HCT116 (cell line): ENCODE measurements at regions not wholly inside any gene's neighbourhood (a gene's known extent, or its start where the extent isn't known, plus 50 kb on each side); places are given as distances from the start of the nearest gene placed in this dataset.

Source experiments
- ATAC-seq: fragments of 200-7000 bp; cut with Tn5 transposase; 2 replicates; pipeline ENCODE4 v1.9.1; 2020; ENCODE audit warnings: mild to moderate bottlenecking, moderate library complexity
- BruUV-seq: library from RNA; stranded (reverse); fragments of 400-500 nt; replicated peaks from 2 replicates; lab custom pipeline; 2021; lab: Mats Ljungman, UMichigan
- CTCF ChIA-PET: fragments of 300-600 bp; sonication (Branson Sonifier 250); formaldehyde crosslinking; loops from one replicate; lab custom pipeline; 2021; ENCODE audit warnings: antibody characterized with exemption; lab: Charles Lee
- POLR2A ChIA-PET: fragments of 300-600, 350-600 bp; sonication (Branson Sonifier 250); formaldehyde crosslinking; loops from one replicate; lab custom pipeline; 2021; ENCODE audit warnings: antibody characterized with exemption; lab: Charles Lee
- RAD21 ChIA-PET, 2 experiments: fragments of 300-600 bp; sonication (Branson Sonifier 250); formaldehyde crosslinking; loops; one replicate each; lab custom pipeline; 2023; ENCODE audit warnings: low total read pairs in 2 of 2; ENCODE audit not compliant: uncharacterized antibody in 2 of 2, unreplicated experiment in 2 of 2, low non-redundant PET in 1 of 2; lab: Charles Lee
- DNase-seq: peaks from one replicate; pipeline ENCODE4 v3.0.0-alpha.2; 2010; ENCODE audit warnings: low read depth, low spot score
- H2AFZ ChIP-seq: fragments of 200-600 bp; shearing (Covaris generic), sonication (generic); 2 replicates; pipeline ENCODE4 v1.6.1; 2017; ENCODE audit warnings: low read depth, mixed run types, mixed read lengths, antibody characterized with exemption, low read length; ENCODE audit not compliant: poor library complexity, severe bottlenecking
- H3K27ac ChIP-seq: 2 replicates; pipeline ENCODE4 v1.5.1; 2012; ENCODE audit warnings: low read depth, low read length
- H3K27me3 ChIP-seq: fragments of 200-600 bp; sonication (generic); 2 replicates; pipeline ENCODE4 v1.6.1; 2016; ENCODE audit warnings: mixed run types, low read length, mixed read lengths; ENCODE audit not compliant: insufficient read depth
- H3K36me3 ChIP-seq, 2 experiments: fragments of 200-500 bp in 1 of 2; fragments of 200-600 bp in 1 of 2; sonication (Bioruptor generic) in 1 of 2; sonication (generic) in 1 of 2; 2 replicates each; pipeline versions ENCODE4 v1.5.1 to v1.6.1; 2014 to 2016; ENCODE audit warnings: low read length in 2 of 2, inconsistent platforms in 1 of 2, mixed read lengths in 1 of 2, mixed run types in 1 of 2; ENCODE audit not compliant: insufficient read depth in 2 of 2, control insufficient read depth in 1 of 2
- H3K4me1 ChIP-seq, 2 experiments: fragments of 200-600 bp in 1 of 2; sonication (generic) in 1 of 2; 2 replicates each; pipeline versions ENCODE4 v1.5.1 to v1.6.1; 2012 to 2017; ENCODE audit warnings: low read length in 2 of 2, inconsistent platforms in 1 of 2, mild to moderate bottlenecking in 1 of 2, mixed read lengths in 1 of 2, mixed run types in 1 of 2, moderate library complexity in 1 of 2; ENCODE audit not compliant: insufficient read depth in 2 of 2, control insufficient read depth in 1 of 2
- H3K4me2 ChIP-seq: fragments of 200-600 bp; sonication (generic); 2 replicates; pipeline ENCODE4 v1.6.1; 2017; ENCODE audit warnings: mixed run types, low read length, mixed read lengths
- H3K4me3 ChIP-seq, 2 experiments: fragments of 200-600 bp in 1 of 2; sonication (generic) in 1 of 2; replicated peaks in 1 of 2; 2 replicates each; pipeline ENCODE4 v1.5.1; 2011 to 2016; ENCODE audit warnings: low read length in 2 of 2, control low read depth in 1 of 2, low read depth in 1 of 2, mild to moderate bottlenecking in 1 of 2, mixed read lengths in 1 of 2, mixed run types in 1 of 2
- H3K79me2 ChIP-seq: fragments of 200-600 bp; sonication (generic); 2 replicates; pipeline ENCODE4 v1.6.1; 2017; ENCODE audit warnings: mild to moderate bottlenecking, mixed run types, low read length, moderate library complexity, mixed read lengths; ENCODE audit not compliant: insufficient read depth
- H3K9ac ChIP-seq: fragments of 200-600 bp; sonication (generic); 2 replicates; pipeline ENCODE4 v1.6.1; 2016; ENCODE audit warnings: low read length, mixed read lengths
- H3K9me2 ChIP-seq: fragments of 200-600 bp; sonication (generic), shearing (Covaris generic); 2 replicates; pipeline ENCODE4 v1.6.1; 2017; ENCODE audit warnings: mixed run types, mild to moderate bottlenecking, moderate library complexity; ENCODE audit not compliant: insufficient read depth
- H3K9me3 ChIP-seq, 2 experiments: fragments of 200-500 bp in 1 of 2; fragments of 200-600 bp in 1 of 2; sonication (Bioruptor generic) in 1 of 2; sonication (generic) in 1 of 2; 2 replicates each; pipeline ENCODE4 v1.6.1; 2014 to 2017; ENCODE audit warnings: low read length in 2 of 2, mixed read lengths in 2 of 2, inconsistent platforms in 1 of 2, low read depth in 1 of 2, mild to moderate bottlenecking in 1 of 2, mixed run types in 1 of 2, moderate library complexity in 1 of 2; ENCODE audit not compliant: control insufficient read depth in 1 of 2, insufficient read depth in 1 of 2
- H4K20me1 ChIP-seq: fragments of 200-600 bp; sonication (generic), shearing (Covaris generic); 2 replicates; pipeline ENCODE4 v1.6.1; 2017; ENCODE audit warnings: mixed run types, mild to moderate bottlenecking, moderate library complexity; ENCODE audit not compliant: insufficient read depth
- CEBPB ChIP-seq: IDR thresholded peaks from 2 replicates; pipeline ENCODE4 v1.6.1; 2012; ENCODE audit warnings: low read depth
- EGR1 ChIP-seq: IDR thresholded peaks from 2 replicates; pipeline ENCODE4 v1.6.1; 2012; ENCODE audit warnings: low read depth
- ELF1 ChIP-seq: IDR thresholded peaks from 2 replicates; pipeline ENCODE4 v1.6.1; 2012; ENCODE audit warnings: low read depth, borderline replicate concordance
- EZH2 ChIP-seq: fragments of 200-600 bp; sonication (generic); IDR thresholded peaks from 2 replicates; pipeline ENCODE4 v1.6.1; 2017; ENCODE audit warnings: antibody characterized with exemption, mixed run types
- EZH2phosphoT487 ChIP-seq: fragments of 200-600 bp; IDR thresholded peaks from 2 replicates; pipeline ENCODE4 v1.6.1; 2018; ENCODE audit warnings: antibody characterized with exemption, borderline replicate concordance
- FOSL1 ChIP-seq: IDR thresholded peaks from 2 replicates; pipeline ENCODE4 v1.6.1; 2012; ENCODE audit warnings: low read depth
- JUND ChIP-seq: IDR thresholded peaks from 2 replicates; pipeline ENCODE4 v1.6.1; 2012
- POLR2A ChIP-seq: IDR thresholded peaks from 2 replicates; pipeline ENCODE4 v1.7.0; 2011; ENCODE audit warnings: borderline replicate concordance; ENCODE audit not compliant: insufficient read depth, insufficient read length; ENCODE audit errors: extremely low read depth
- POLR2AphosphoS5 ChIP-seq: IDR thresholded peaks from 2 replicates; pipeline ENCODE4 v1.6.1; 2011; ENCODE audit warnings: mild to moderate bottlenecking, low read depth, low read length, moderate library complexity
- RAD21 ChIP-seq: IDR thresholded peaks from 2 replicates; pipeline ENCODE4 v1.6.1; 2012; ENCODE audit warnings: low read depth, mild to moderate bottlenecking
- SIN3A ChIP-seq: IDR thresholded peaks from 2 replicates; pipeline ENCODE4 v1.6.1; 2012; ENCODE audit warnings: low read depth
- SRF ChIP-seq: IDR thresholded peaks from 2 replicates; pipeline ENCODE4 v1.6.1; 2012; ENCODE audit warnings: low read depth
- TCF7L2 ChIP-seq: IDR thresholded peaks from 2 replicates; pipeline ENCODE4 v1.7.0; 2011; ENCODE audit warnings: borderline replicate concordance, inconsistent platforms; ENCODE audit not compliant: insufficient read depth, insufficient read length; ENCODE audit errors: extremely low read depth
- YY1 ChIP-seq: IDR thresholded peaks from 2 replicates; pipeline ENCODE4 v1.6.1; 2011; ENCODE audit warnings: low read length, low read depth, moderate library complexity, mild to moderate bottlenecking; ENCODE audit not compliant: insufficient replicate concordance; ENCODE audit errors: extremely low read depth
- ZFX ChIP-seq: fragments of 450-650 bp; IDR thresholded peaks from 2 replicates; pipeline ENCODE4 v1.6.1; 2017
- ZNF274 ChIP-seq: fragments of 200-500 bp; sonication (Bioruptor generic); IDR thresholded peaks from 2 replicates; pipeline ENCODE4 v1.6.1; 2014; ENCODE audit warnings: mild to moderate bottlenecking, low read depth, low read length, inconsistent platforms
- intact Hi-C: fragments of 100-400 bp; cut with micrococcal nuclease; formaldehyde crosslinking; loops from 2 replicates; pipeline ENCODE4 v1.10.0; 2022
- TF ChIP-seq, protein P1 (sequence below), 3 experiments: fragments of 200-600 bp in 1 of 3; sonication (generic) in 1 of 3; IDR thresholded peaks in 2 of 3; conservative IDR thresholded peaks in 1 of 3; 2 replicates each; pipeline ENCODE4 v1.5.1; 2012 to 2017; ENCODE audit warnings: low read depth in 2 of 3, low read length in 2 of 3, antibody characterized with exemption in 1 of 3, borderline replicate concordance in 1 of 3, control low read depth in 1 of 3, mild to moderate bottlenecking in 1 of 3, mixed read lengths in 1 of 3, mixed run types in 1 of 3, moderate library complexity in 1 of 3; ENCODE audit not compliant: insufficient read depth in 1 of 3
- TF ChIP-seq, protein P2 (sequence below): IDR thresholded peaks from 2 replicates; pipeline ENCODE4 v1.6.1; 2012
- TF ChIP-seq, protein P3 (sequence below): IDR thresholded peaks from 2 replicates; pipeline ENCODE4 v1.6.1; 2011; ENCODE audit warnings: mild to moderate bottlenecking, low read length, moderate library complexity; ENCODE audit not compliant: insufficient replicate concordance; ENCODE audit errors: extremely low read depth
- TF ChIP-seq, protein P4 (sequence below): IDR thresholded peaks from 2 replicates; pipeline ENCODE4 v1.6.1; 2012

DNA sequence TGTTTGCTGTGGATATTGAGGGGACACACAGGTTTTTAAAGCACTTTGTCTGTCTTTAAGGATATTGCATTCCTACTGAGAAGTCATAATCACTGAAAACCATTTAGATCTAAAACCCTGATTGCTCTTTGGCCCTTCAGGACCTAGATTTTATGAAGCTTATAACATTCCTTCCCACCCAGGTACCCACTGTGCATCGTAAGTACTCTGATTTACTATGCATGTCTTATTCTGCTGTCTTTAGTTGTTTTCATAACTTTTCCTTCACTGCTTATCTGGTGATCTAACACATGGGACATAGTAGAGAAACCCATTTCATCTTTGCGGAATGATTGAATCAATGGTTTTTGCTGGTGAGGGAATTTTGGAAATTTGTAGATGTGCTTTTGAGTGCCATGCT is 247.0 kb upstream of the RARB start:
- Histone ChIP-seq H2AFZ (no peak overlapping the region), H3K79me2 (no peaks in the 10 kb centered on the region), H3K27ac (no peak overlapping the region), H3K9me3 (no peaks in the 10 kb centered on the region), H3K9ac (no peak overlapping the region), H3K9me2 (no peaks in the 10 kb centered on the region), H3K4me1 (no peaks in the 10 kb centered on the region), H3K4me2 (no peak overlapping the region), H3K27me3 (no peaks in the 10 kb centered on the region), H3K36me3 (no peaks in the 10 kb centered on the region), H3K4me3 (no peak overlapping the region), H4K20me1 (no peaks in the 10 kb centered on the region)
- ATAC-seq (no peak), DNase-seq (no peak)
- ChIA-PET CTCF (no interaction called here), RAD21 (no interaction called here), POLR2A (no interaction called here)
- TF ChIP-seq POLR2AphosphoS5, result no peak
- no peak for TF ChIP-seq TCF7L2
- TF ChIP-seq ELF1, result no peak
- no peak for TF ChIP-seq EGR1
- no peak for TF ChIP-seq JUND
- TF ChIP-seq SIN3A, result no peak
- TF ChIP-seq, protein P1, sequence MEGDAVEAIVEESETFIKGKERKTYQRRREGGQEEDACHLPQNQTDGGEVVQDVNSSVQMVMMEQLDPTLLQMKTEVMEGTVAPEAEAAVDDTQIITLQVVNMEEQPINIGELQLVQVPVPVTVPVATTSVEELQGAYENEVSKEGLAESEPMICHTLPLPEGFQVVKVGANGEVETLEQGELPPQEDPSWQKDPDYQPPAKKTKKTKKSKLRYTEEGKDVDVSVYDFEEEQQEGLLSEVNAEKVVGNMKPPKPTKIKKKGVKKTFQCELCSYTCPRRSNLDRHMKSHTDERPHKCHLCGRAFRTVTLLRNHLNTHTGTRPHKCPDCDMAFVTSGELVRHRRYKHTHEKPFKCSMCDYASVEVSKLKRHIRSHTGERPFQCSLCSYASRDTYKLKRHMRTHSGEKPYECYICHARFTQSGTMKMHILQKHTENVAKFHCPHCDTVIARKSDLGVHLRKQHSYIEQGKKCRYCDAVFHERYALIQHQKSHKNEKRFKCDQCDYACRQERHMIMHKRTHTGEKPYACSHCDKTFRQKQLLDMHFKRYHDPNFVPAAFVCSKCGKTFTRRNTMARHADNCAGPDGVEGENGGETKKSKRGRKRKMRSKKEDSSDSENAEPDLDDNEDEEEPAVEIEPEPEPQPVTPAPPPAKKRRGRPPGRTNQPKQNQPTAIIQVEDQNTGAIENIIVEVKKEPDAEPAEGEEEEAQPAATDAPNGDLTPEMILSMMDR (IDR thresholded peaks at IDR 0.05 in 2 of 3, conservative IDR thresholded peaks at IDR 0.05 in 1 of 3; ENCODE audit: borderline replicate concordance in 1 of 3, insufficient read depth in 1 of 3, low read depth in 2 of 3, low read length in 2 of 3), result no peak
- no peak for TF ChIP-seq POLR2A
- no peak for TF ChIP-seq CEBPB
- TF ChIP-seq, protein P2, sequence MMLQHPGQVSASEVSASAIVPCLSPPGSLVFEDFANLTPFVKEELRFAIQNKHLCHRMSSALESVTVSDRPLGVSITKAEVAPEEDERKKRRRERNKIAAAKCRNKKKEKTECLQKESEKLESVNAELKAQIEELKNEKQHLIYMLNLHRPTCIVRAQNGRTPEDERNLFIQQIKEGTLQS, result no peak
- TF ChIP-seq, protein P3, sequence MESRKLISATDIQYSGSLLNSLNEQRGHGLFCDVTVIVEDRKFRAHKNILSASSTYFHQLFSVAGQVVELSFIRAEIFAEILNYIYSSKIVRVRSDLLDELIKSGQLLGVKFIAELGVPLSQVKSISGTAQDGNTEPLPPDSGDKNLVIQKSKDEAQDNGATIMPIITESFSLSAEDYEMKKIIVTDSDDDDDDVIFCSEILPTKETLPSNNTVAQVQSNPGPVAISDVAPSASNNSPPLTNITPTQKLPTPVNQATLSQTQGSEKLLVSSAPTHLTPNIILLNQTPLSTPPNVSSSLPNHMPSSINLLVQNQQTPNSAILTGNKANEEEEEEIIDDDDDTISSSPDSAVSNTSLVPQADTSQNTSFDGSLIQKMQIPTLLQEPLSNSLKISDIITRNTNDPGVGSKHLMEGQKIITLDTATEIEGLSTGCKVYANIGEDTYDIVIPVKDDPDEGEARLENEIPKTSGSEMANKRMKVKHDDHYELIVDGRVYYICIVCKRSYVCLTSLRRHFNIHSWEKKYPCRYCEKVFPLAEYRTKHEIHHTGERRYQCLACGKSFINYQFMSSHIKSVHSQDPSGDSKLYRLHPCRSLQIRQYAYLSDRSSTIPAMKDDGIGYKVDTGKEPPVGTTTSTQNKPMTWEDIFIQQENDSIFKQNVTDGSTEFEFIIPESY, result no peak
- no peak for TF ChIP-seq RAD21
- no peak for TF ChIP-seq EZH2
- TF ChIP-seq SRF, result no peak
- TF ChIP-seq ZFX, result no peak
- no peak for TF ChIP-seq FOSL1
- TF ChIP-seq, protein P4, sequence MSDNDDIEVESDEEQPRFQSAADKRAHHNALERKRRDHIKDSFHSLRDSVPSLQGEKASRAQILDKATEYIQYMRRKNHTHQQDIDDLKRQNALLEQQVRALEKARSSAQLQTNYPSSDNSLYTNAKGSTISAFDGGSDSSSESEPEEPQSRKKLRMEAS, result no peak
- no peak for TF ChIP-seq ZNF274
- TF ChIP-seq EZH2phosphoT487, result no peak
- no peak for TF ChIP-seq YY1
- BruUV-seq, result no TSS peak
- intact Hi-C loops, result no loop called here
